ENCODE measurements at regions not wholly inside any gene's neighbourhood (a gene's known extent, or its start where the extent isn't known, plus 50 kb on each side); places are given as distances from the start of the nearest gene placed in this dataset.

DNA sequence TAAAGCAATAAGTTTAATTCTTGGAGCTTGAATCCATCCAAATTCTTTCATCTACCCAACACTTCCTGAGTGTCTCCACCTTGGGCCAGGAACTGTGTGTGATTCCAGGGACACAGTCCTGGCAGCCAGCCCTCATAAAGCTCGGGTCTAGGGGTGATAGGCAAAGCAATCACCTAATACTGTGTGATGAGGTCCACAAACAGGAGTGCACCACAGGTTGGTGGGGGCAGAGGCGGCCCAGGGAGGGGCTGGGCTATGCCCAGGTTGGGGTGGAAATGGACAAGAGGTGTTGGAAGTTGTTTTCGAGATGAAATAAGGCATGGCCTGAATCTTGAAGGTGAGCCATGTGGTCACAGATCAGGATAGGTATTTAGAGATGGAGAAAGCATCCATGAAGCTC is 133.9 kb upstream of the PTCH1 start:
- Histone ChIP-seq H3K4me1 (ENCODE audit: control insufficient read depth, insufficient read depth, low read length) (no peaks in the 10 kb centered on the region), H3K36me3 (ENCODE audit: control insufficient read depth, insufficient read depth, low read length) (no peaks in the 10 kb centered on the region), H3K27me3 (ENCODE audit: control insufficient read depth, insufficient read depth, low read length, poor library complexity, severe bottlenecking) (no peaks in the 10 kb centered on the region), H3K4me3 (ENCODE audit: insufficient read depth, low read depth, low read length) (no peak overlapping the region), H3K27ac (ENCODE audit: insufficient read depth, low read depth, low read length, poor library complexity, severe bottlenecking) (no peak overlapping the region), H3K9me3 (ENCODE audit: control insufficient read depth, low read length) (no peaks in the 10 kb centered on the region)
- 92 to 97% methylated on average over 3 of the region's 3 CpGs for WGBS, 2 experiments

DNA sequence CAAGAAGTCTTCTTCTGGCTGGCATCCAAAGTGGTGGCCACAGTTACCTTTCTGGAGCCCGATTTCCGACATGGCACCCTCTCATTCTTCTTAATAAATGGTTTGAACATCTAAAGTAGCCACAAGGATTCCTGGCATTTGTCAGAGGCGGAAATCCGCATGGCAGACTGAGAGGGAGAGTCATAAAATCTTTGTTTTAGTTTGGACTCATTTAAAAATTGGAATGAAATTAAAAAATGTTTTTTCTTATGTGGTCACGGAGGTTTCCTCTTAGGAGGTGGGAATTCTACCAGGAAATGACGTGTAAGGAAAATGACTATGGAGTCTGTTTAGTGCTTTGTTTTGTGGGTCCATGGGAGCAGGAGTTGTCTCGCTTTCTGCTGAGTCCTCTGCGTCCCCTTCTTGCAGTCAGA is 133.0 kb upstream of the PTCH1 start:
- WGBS, 2 experiments, result 93% methylated on average over 8 of the region's 8 CpGs

DNA sequence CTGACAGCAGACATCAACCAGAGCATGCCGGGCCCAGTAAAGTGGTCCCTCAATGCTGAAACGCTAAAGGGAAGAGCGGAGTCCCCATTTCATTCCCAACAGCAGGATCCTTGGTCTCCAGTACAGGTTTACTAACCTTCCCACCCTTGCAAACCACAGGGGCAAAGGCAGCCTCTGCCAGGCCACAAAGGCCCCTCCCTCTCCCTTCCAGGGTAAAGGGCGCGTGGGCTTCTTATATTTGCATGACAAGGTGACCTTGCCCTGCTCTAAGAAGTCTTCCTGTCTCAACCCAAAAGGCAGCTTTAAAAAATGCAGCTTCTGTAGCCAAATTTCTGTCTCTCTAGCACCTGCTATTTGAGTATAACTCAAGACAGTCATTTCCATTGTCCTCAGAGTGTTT is 131.5 kb upstream of the PTCH1 start:
- no peak overlapping the region for H3K27ac ChIP-seq (ENCODE audit: insufficient read depth, low read depth, low read length, poor library complexity, severe bottlenecking)
- 76% methylated on average over 5 of the region's 5 CpGs for WGBS, 2 experiments
- H3K36me3 ChIP-seq (ENCODE audit: control insufficient read depth, insufficient read depth, low read length), result no peaks in the 10 kb centered on the region
- H3K4me3 ChIP-seq (ENCODE audit: insufficient read depth, low read depth, low read length), result no peak overlapping the region
- H3K27me3 ChIP-seq (ENCODE audit: control insufficient read depth, insufficient read depth, low read length, poor library complexity, severe bottlenecking), result no peaks in the 10 kb centered on the region
- no peaks in the 10 kb centered on the region for H3K4me1 ChIP-seq (ENCODE audit: control insufficient read depth, insufficient read depth, low read length)
- H3K9me3 ChIP-seq (ENCODE audit: control insufficient read depth, low read length), result no peaks in the 10 kb centered on the region

More for the DNA sequence above, 133.0 kb upstream of the PTCH1 start:
- no peaks in the 10 kb centered on the region for H3K9me3 ChIP-seq (ENCODE audit: control insufficient read depth, low read length)
- no peak overlapping the region for H3K4me3 ChIP-seq (ENCODE audit: insufficient read depth, low read depth, low read length)
- no peak overlapping the region for H3K27ac ChIP-seq (ENCODE audit: insufficient read depth, low read depth, low read length, poor library complexity, severe bottlenecking)
- no peaks in the 10 kb centered on the region for H3K36me3 ChIP-seq (ENCODE audit: control insufficient read depth, insufficient read depth, low read length)
- H3K27me3 ChIP-seq (ENCODE audit: control insufficient read depth, insufficient read depth, low read length, poor library complexity, severe bottlenecking), result no peaks in the 10 kb centered on the region
- H3K4me1 ChIP-seq (ENCODE audit: control insufficient read depth, insufficient read depth, low read length), result no peaks in the 10 kb centered on the region

DNA sequence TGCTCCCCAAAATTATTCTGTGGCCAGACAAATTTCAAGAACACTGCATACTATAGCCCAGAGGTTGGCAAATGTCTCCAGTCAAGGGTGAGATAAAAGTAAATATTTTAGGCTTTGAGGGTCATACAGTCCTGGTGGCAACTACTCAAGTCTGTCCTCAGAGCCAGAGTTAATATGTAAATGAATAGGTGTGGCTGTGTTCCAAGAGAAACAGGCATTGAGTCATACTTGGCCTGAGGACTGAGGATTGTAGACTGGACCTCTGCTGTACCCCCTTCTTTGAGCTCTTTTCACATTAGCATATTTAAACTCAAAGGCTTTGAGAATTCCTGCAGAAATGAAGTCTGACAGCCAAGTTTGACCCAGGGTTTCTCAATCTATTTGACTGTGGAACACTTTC is 129.2 kb upstream of the PTCH1 start:
- no peak overlapping the region for H3K27ac ChIP-seq (ENCODE audit: insufficient read depth, low read depth, low read length, poor library complexity, severe bottlenecking)
- no peaks in the 10 kb centered on the region for H3K4me1 ChIP-seq (ENCODE audit: control insufficient read depth, insufficient read depth, low read length)
- no peaks in the 10 kb centered on the region for H3K36me3 ChIP-seq (ENCODE audit: control insufficient read depth, insufficient read depth, low read length)
- no peaks in the 10 kb centered on the region for H3K27me3 ChIP-seq (ENCODE audit: control insufficient read depth, insufficient read depth, low read length, poor library complexity, severe bottlenecking)
- H3K9me3 ChIP-seq (ENCODE audit: control insufficient read depth, low read length), result no peaks in the 10 kb centered on the region
- H3K4me3 ChIP-seq (ENCODE audit: insufficient read depth, low read depth, low read length), result no peak overlapping the region

DNA sequence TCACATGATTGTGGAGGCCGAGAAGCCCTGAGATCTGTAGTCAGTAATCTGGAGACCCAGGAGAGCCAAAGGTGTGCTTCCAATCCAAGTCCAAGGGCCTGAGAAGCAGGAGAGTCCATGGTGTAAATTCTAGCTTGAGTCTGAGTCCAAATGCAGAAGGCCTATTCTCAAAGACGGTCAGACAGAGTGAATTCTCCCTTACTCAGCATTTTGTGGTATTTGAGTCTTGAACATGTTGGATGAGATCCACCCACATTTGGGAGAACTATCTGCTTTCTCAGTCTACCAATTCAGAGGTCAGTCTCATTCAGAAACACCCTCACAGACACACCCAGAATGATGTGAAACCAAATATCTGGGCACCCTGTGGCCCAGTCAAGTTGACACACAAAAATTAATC is 128.8 kb upstream of the PTCH1 start:
- no peak overlapping the region for H3K27ac ChIP-seq (ENCODE audit: insufficient read depth, low read depth, low read length, poor library complexity, severe bottlenecking)
- no peaks in the 10 kb centered on the region for H3K4me1 ChIP-seq (ENCODE audit: control insufficient read depth, insufficient read depth, low read length)
- WGBS, 2 experiments, result 93 to 94% methylated on average over 2 of the region's 2 CpGs
- H3K27me3 ChIP-seq (ENCODE audit: control insufficient read depth, insufficient read depth, low read length, poor library complexity, severe bottlenecking), result no peaks in the 10 kb centered on the region
- H3K4me3 ChIP-seq (ENCODE audit: insufficient read depth, low read depth, low read length), result no peak overlapping the region
- H3K36me3 ChIP-seq (ENCODE audit: control insufficient read depth, insufficient read depth, low read length), result no peaks in the 10 kb centered on the region
- no peaks in the 10 kb centered on the region for H3K9me3 ChIP-seq (ENCODE audit: control insufficient read depth, low read length)

DNA sequence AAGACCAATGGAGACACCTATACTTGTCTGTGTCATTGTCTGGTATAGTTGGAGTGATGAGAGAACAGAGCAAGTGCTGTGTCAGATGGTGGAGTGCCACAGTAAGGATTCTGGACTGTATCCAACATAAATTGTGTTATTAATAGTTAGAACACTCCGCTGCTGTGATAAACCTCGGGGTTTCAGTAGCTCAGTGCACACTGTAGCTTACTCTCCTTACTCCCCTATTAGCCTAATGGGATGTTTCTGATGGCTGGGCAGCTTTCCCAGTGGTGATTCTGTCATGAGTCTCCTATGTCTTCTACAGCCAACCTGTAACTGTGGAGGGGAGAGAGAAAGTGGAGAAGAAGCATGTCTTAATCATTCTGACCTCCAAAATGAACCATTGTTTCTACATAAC is 127.6 kb upstream of the PTCH1 start:
- Histone ChIP-seq H3K36me3 (ENCODE audit: control insufficient read depth, insufficient read depth, low read length) (no peaks in the 10 kb centered on the region), H3K4me1 (ENCODE audit: control insufficient read depth, insufficient read depth, low read length) (no peaks in the 10 kb centered on the region), H3K27ac (ENCODE audit: insufficient read depth, low read depth, low read length, poor library complexity, severe bottlenecking) (no peak overlapping the region), H3K27me3 (ENCODE audit: control insufficient read depth, insufficient read depth, low read length, poor library complexity, severe bottlenecking) (no peaks in the 10 kb centered on the region), H3K4me3 (ENCODE audit: insufficient read depth, low read depth, low read length) (no peak overlapping the region), H3K9me3 (ENCODE audit: control insufficient read depth, low read length) (no peaks in the 10 kb centered on the region)
- whole genome bisulfite sequencing, 2 experiments, result 89 to 100% methylated on average over 1 to 2 of the region's 2 CpGs

DNA sequence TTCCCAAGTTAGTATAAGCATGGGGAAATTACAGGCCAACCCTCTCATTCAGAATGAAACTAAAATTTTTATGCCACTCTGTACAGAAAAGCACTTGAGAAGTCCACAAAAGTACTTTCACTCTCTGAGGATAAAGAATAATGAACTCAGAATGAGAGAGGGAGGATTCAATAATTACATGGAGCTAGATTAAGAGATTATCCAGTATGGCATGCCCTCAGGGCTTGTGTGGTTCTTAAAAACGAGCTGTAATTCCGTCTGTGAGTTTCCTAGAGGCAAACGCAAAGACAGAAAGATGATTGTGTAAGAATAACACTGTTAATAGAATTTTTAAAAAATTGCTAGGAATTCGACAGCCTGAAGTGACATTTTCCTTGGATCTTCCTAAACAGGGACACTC is 126.8 kb upstream of the PTCH1 start:
- Histone ChIP-seq H3K9me3 (ENCODE audit: control insufficient read depth, low read length) (no peaks in the 10 kb centered on the region), H3K4me1 (ENCODE audit: control insufficient read depth, insufficient read depth, low read length) (no peaks in the 10 kb centered on the region), H3K36me3 (ENCODE audit: control insufficient read depth, insufficient read depth, low read length) (no peaks in the 10 kb centered on the region), H3K27ac (ENCODE audit: insufficient read depth, low read depth, low read length, poor library complexity, severe bottlenecking) (no peak overlapping the region), H3K4me3 (ENCODE audit: insufficient read depth, low read depth, low read length) (no peak overlapping the region), H3K27me3 (ENCODE audit: control insufficient read depth, insufficient read depth, low read length, poor library complexity, severe bottlenecking) (no peaks in the 10 kb centered on the region)
- 67 to 68% methylated on average over 4 of the region's 4 CpGs for WGBS, 2 experiments

DNA sequence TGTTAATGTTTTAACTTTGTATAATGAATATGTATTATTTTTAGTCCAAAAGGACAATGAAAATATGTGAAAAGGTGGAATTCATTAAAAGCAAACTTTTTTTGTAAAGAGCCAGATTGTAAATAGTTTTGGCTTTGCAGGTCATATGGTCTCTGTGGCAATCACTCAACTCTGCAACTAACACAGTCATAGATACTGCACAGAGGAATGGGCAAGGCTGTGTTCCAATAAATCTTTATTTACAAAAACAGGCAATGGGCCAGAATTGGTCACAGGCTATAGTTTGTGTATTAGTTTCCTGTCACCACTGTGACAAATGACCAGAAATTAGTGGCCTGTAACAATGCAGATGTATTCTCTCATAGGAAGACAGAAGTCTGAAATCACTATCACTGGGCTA is 125.4 kb upstream of the PTCH1 start:
- no peaks in the 10 kb centered on the region for H3K4me1 ChIP-seq (ENCODE audit: control insufficient read depth, insufficient read depth, low read length)
- no peaks in the 10 kb centered on the region for H3K36me3 ChIP-seq (ENCODE audit: control insufficient read depth, insufficient read depth, low read length)
- H3K9me3 ChIP-seq (ENCODE audit: control insufficient read depth, low read length), result no peaks in the 10 kb centered on the region
- H3K4me3 ChIP-seq (ENCODE audit: insufficient read depth, low read depth, low read length), result no peak overlapping the region
- H3K27me3 ChIP-seq (ENCODE audit: control insufficient read depth, insufficient read depth, low read length, poor library complexity, severe bottlenecking), result no peaks in the 10 kb centered on the region
- H3K27ac ChIP-seq (ENCODE audit: insufficient read depth, low read depth, low read length, poor library complexity, severe bottlenecking), result no peak overlapping the region

DNA sequence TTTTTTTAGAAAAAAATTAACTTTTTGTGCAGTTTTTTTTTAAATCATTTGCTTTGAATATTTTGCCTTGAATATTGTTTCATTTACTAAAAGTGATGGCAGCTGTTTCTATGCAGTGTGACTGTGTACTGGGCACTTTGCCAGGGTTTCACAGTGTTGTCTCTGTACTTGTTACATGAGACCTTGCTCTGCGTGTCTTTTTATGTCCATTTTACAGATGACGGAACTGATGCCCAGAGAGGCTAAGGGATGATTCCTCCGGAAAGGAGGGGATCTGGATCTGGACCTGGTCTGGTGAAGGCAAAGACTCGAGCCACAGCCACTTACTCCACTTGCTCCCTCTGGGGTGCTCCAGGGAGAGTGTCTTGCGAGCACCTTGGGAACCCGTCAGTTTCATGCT is 124.8 kb upstream of the PTCH1 start:
- H3K4me3 ChIP-seq (ENCODE audit: insufficient read depth, low read depth, low read length), result no peak overlapping the region
- 93 to 94% methylated on average over 6 of the region's 6 CpGs for WGBS, 2 experiments
- no peaks in the 10 kb centered on the region for H3K4me1 ChIP-seq (ENCODE audit: control insufficient read depth, insufficient read depth, low read length)
- H3K27ac ChIP-seq (ENCODE audit: insufficient read depth, low read depth, low read length, poor library complexity, severe bottlenecking), result no peak overlapping the region
- no peaks in the 10 kb centered on the region for H3K27me3 ChIP-seq (ENCODE audit: control insufficient read depth, insufficient read depth, low read length, poor library complexity, severe bottlenecking)
- no peaks in the 10 kb centered on the region for H3K9me3 ChIP-seq (ENCODE audit: control insufficient read depth, low read length)
- H3K36me3 ChIP-seq (ENCODE audit: control insufficient read depth, insufficient read depth, low read length), result no peaks in the 10 kb centered on the region

DNA sequence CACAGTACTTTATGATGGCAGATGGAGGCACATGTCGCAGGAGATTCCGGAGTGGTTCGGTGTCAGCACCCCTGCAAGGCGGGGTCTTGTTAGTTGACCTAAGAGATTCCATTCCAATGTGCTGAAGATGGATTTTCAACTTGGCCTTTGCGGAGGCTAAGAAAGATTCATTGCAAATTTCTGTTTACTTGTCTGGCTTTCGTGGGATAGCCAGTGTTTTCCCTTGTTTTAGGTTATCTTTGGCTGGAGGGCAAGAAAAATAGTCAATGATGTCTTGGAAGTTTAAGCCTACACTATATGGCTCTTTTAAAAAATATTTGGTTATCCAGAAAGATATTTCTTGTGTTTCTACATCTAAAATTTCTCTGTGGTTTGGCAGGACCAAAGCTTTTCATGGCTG is 123.6 kb upstream of the PTCH1 start:
- H3K36me3 ChIP-seq (ENCODE audit: control insufficient read depth, insufficient read depth, low read length), result no peaks in the 10 kb centered on the region
- H3K9me3 ChIP-seq (ENCODE audit: control insufficient read depth, low read length), result no peaks in the 10 kb centered on the region
- H3K4me1 ChIP-seq (ENCODE audit: control insufficient read depth, insufficient read depth, low read length), result no peaks in the 10 kb centered on the region
- H3K27ac ChIP-seq (ENCODE audit: insufficient read depth, low read depth, low read length, poor library complexity, severe bottlenecking), result no peak overlapping the region
- H3K4me3 ChIP-seq (ENCODE audit: insufficient read depth, low read depth, low read length), result no peak overlapping the region
- 92 to 98% methylated on average over 6 of the region's 6 CpGs for WGBS, 2 experiments
- no peaks in the 10 kb centered on the region for H3K27me3 ChIP-seq (ENCODE audit: control insufficient read depth, insufficient read depth, low read length, poor library complexity, severe bottlenecking)

DNA sequence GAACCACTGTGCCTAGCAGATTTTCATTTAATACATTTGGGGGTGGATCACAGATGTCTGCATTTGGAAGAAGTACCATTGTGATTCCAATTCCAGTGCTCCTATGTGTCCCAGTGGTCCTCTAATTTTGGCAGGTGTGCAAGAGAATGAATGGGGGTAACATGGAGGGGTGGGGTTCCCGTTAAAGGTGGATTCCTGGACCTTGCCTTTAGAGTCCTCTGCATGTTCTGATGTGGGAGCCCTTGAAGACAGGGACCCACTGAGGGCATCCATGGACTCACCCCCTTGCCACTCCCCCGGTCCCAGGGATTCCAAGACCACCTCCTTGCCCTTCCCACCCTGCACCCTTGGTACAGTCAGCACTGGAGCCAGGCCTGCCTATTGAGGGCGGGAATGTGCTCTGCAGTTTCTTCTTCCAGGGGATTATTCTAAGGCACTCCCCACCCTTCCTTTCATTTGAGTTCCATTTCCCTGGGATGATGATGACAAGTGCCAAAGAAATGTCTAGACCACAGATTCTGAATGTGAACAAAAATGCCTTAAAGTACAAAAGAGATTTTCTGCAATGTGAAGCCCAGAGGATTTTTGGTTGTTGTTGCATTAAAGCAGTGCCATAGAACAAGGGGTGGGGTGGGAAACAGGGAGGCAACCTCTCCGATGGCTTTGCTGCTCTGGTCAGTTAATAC is 119.4 kb upstream of the PTCH1 start:
- no peaks in the 10 kb centered on the region for H3K9me3 ChIP-seq (ENCODE audit: control insufficient read depth, low read length)
- no peaks in the 10 kb centered on the region for H3K27me3 ChIP-seq (ENCODE audit: control insufficient read depth, insufficient read depth, low read length, poor library complexity, severe bottlenecking)
- 88 to 90% methylated on average over 4 of the region's 4 CpGs for WGBS, 2 experiments

More for the DNA sequence above, 119.4 kb upstream of the PTCH1 start:
- Histone ChIP-seq H3K4me1 (ENCODE audit: control insufficient read depth, insufficient read depth, low read length) (no peaks in the 10 kb centered on the region), H3K27ac (ENCODE audit: insufficient read depth, low read depth, low read length, poor library complexity, severe bottlenecking) (no peak overlapping the region), H3K36me3 (ENCODE audit: control insufficient read depth, insufficient read depth, low read length) (no peaks in the 10 kb centered on the region), H3K4me3 (ENCODE audit: insufficient read depth, low read depth, low read length) (no peak overlapping the region)

All from ectodermal cell (in vitro differentiated cells).